AG09309 (cell line): ENCODE measurements at regions not wholly inside any gene's neighbourhood (a gene's known extent, or its start where the extent isn't known, plus 50 kb on each side); places are given as distances from the start of the nearest gene placed in this dataset.

ENCODE experiments used
- DNase-seq: peaks from one replicate; pipeline ENCODE4 v3.0.0-alpha.2; 2010; ENCODE audit warnings: low read depth
- H3K4me3 ChIP-seq: 2 replicates; pipeline ENCODE4 v1.5.1; 2011; ENCODE audit warnings: mild to moderate bottlenecking, low read depth, low read length, moderate library complexity; ENCODE audit not compliant: control insufficient read depth
- TF ChIP-seq, protein P1 (sequence below): IDR thresholded peaks from 2 replicates; pipeline ENCODE4 v1.5.1; 2011; ENCODE audit warnings: mild to moderate bottlenecking, low read depth, low read length, inconsistent platforms; ENCODE audit not compliant: insufficient read depth, control insufficient read depth; ENCODE audit errors: missing control alignments

GRCh38 chr20:58006346-58007316 is 221.8 kb downstream of the ANKRD60 start:
- H3K4me3 ChIP-seq: no peak overlapping the region
- DNase-seq: no peak
- TF ChIP-seq, protein P1, sequence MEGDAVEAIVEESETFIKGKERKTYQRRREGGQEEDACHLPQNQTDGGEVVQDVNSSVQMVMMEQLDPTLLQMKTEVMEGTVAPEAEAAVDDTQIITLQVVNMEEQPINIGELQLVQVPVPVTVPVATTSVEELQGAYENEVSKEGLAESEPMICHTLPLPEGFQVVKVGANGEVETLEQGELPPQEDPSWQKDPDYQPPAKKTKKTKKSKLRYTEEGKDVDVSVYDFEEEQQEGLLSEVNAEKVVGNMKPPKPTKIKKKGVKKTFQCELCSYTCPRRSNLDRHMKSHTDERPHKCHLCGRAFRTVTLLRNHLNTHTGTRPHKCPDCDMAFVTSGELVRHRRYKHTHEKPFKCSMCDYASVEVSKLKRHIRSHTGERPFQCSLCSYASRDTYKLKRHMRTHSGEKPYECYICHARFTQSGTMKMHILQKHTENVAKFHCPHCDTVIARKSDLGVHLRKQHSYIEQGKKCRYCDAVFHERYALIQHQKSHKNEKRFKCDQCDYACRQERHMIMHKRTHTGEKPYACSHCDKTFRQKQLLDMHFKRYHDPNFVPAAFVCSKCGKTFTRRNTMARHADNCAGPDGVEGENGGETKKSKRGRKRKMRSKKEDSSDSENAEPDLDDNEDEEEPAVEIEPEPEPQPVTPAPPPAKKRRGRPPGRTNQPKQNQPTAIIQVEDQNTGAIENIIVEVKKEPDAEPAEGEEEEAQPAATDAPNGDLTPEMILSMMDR: no peak

- no peak overlapping the region for H3K4me3 ChIP-seq
- TF ChIP-seq, protein P1: no peak
- no peak for DNase-seq
Observed at GRCh38 chr20:58005581-58006345, 222.7 kb downstream of the ANKRD60 start.

- TF ChIP-seq, protein P1: no peak
- no peak for DNase-seq
- H3K4me3 ChIP-seq: no peak overlapping the region
Observed at GRCh38 chr20:58004900-58005299, 223.6 kb downstream of the ANKRD60 start.

DNA sequence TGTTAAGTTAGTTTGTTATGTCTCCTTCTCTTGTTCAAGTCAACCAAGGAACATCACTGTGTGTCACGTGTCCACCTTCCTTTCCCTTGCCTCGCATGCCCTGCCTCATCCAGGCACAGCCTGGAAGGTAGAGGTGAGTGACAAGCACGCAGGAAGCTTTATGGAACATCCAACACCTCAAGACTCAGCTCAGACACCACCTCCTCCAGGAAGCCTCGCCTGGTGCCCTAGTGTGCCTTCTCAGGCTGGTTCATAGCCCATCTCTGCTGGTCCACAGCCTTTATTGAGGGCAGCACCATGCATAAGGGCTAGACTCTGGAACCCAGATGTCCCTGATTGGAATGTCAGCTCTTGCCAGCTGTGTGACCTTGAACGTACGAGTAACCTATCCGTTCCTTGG is 224.3 kb downstream of the ANKRD60 start:
- no peak for DNase-seq
- TF ChIP-seq, protein P1: no peak
- no peak overlapping the region for H3K4me3 ChIP-seq

DNA sequence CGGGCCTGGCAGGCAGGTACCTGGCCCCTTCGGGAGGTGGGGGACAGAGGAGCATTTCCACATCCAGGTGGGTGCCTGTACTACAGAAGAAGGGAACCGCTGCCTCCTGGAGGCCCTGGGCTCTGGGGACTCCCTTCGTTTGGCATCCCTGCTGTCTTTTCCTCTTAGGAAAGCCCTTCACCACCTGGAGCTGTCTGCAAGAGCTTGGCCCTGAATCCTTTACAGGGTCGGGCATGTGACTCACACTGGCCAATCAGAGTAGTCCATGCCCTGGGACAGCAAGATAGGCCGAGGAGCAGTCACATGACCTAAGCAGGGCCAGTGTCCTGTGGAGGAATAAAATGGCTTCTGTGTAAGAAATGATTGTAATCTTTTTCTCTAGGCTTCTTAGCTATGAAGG is 224.9 kb downstream of the ANKRD60 start:
- DNase-seq: no peak
- no peak overlapping the region for H3K4me3 ChIP-seq
- TF ChIP-seq, protein P1: no peak

DNA sequence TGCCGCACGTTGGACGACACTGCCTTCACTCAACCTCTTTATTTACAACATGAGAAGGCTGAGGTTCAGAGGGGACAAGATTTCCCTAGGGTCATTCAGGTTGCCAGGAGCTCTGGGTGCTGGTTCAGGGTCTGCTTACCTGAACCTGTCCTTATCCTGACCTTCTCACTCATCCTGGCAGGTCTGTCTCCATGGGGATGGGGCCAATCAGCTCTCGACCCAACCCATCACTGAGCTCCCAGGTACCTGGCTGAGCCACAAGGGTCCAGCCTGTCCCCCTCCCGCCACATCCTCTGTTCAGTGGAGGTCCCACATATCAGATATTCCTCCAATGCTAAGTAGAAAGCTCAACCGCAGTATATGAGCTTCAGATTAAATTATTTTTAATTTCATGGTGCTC is 225.6 kb downstream of the ANKRD60 start:
- DNase-seq: no peak
- H3K4me3 ChIP-seq: no peak overlapping the region
- TF ChIP-seq, protein P1: no peak
